Epithelial cell of proximal tubule (primary cell): ENCODE measurements at regions not wholly inside any gene's neighbourhood (a gene's known extent, or its start where the extent isn't known, plus 50 kb on each side); places are given as distances from the start of the nearest gene placed in this dataset.
A peak's percentile ranks its signal among the peaks of the same experiment; 100 is the strongest.
"Not testable (repeated sequence)": the region's sequence is repeated elsewhere in the genome, so short reads cannot be mapped to it uniquely, and the experiment has no call there.

ENCODE experiments used
- DNase-seq: peaks from one replicate; pipeline ENCODE4 v3.0.0-alpha.2; 2011; ENCODE audit warnings: low read depth
- H3K4me3 ChIP-seq: 2 replicates; pipeline ENCODE4 v1.5.1; 2011; ENCODE audit warnings: low read depth, mild to moderate bottlenecking, low read length
- CTCF ChIP-seq: conservative IDR thresholded peaks from 2 replicates; pipeline ENCODE4 v1.5.1; 2012; ENCODE audit warnings: low read depth, mild to moderate bottlenecking, low read length

GRCh38 chr4:121616449-121616848 is 80.3 kb downstream of the ANXA5 start:
- not testable (repeated sequence) for H3K4me3 ChIP-seq, DNase-seq

GRCh38 chr4:121614101-121614500 is 82.7 kb downstream of the ANXA5 start:
- no peak overlapping the region for H3K4me3 ChIP-seq
- TF ChIP-seq CTCF, result no peak
- DNase-seq, result no peak

- no peak for DNase-seq
- H3K4me3 ChIP-seq, result no peak overlapping the region
- TF ChIP-seq CTCF, result no peak
These were observed 97.7 kb downstream of the ANXA5 start for GRCh38 chr4:121599049-121599448.

- H3K4me3 ChIP-seq, result no peak overlapping the region
- no peak for TF ChIP-seq CTCF
- peak; percentile 72 for DNase-seq
These were observed 99.3 kb downstream of the ANXA5 start for GRCh38 chr4:121597346-121597934.

GRCh38 chr4:121594796-121595526 is 101.8 kb downstream of the ANXA5 start:
- TF ChIP-seq CTCF, result no peak
- no peak overlapping the region for H3K4me3 ChIP-seq
- peak; percentile 74 for DNase-seq

GRCh38 chr4:121593760-121594159 is 103.0 kb downstream of the ANXA5 start:
- TF ChIP-seq CTCF, result no peak
- no peak overlapping the region for H3K4me3 ChIP-seq
- no peak for DNase-seq

- DNase-seq, H3K4me3 ChIP-seq: not testable (repeated sequence)
These were observed 104.5 kb downstream of the ANXA5 start for GRCh38 chr4:121592257-121592656.

- DNase-seq, result no peak
- no peak overlapping the region for H3K4me3 ChIP-seq
- no peak for TF ChIP-seq CTCF
These were observed 111.9 kb downstream of the ANXA5 start for GRCh38 chr4:121584836-121585235.
